Fibroblast of lung (primary cell): ENCODE measurements at regions not wholly inside any gene's neighbourhood (a gene's known extent, or its start where the extent isn't known, plus 50 kb on each side); places are given as distances from the start of the nearest gene placed in this dataset.

ENCODE experiments used
- EZH2 ChIP-seq: IDR thresholded peaks from 2 replicates; pipeline ENCODE4 v1.5.1; 2012; ENCODE audit warnings: low read length, control low read depth, mild to moderate bottlenecking; ENCODE audit errors: missing control alignments
- TF ChIP-seq, protein P1 (sequence below), 2 donors: IDR thresholded peaks in 1 of 2; conservative IDR thresholded peaks in 1 of 2; 1 replicate in 1 of 2; 2 replicates in 1 of 2; pipeline ENCODE4 v1.5.1; 2011 to 2012; ENCODE audit warnings: low read length in 2 of 2, control low read depth in 1 of 2, inconsistent platforms in 1 of 2, low read depth in 1 of 2, mild to moderate bottlenecking in 1 of 2

GRCh38 chr6:85298553-85298952 lies 151.3 kb upstream of the NT5E start:
- TF ChIP-seq, protein P1, sequence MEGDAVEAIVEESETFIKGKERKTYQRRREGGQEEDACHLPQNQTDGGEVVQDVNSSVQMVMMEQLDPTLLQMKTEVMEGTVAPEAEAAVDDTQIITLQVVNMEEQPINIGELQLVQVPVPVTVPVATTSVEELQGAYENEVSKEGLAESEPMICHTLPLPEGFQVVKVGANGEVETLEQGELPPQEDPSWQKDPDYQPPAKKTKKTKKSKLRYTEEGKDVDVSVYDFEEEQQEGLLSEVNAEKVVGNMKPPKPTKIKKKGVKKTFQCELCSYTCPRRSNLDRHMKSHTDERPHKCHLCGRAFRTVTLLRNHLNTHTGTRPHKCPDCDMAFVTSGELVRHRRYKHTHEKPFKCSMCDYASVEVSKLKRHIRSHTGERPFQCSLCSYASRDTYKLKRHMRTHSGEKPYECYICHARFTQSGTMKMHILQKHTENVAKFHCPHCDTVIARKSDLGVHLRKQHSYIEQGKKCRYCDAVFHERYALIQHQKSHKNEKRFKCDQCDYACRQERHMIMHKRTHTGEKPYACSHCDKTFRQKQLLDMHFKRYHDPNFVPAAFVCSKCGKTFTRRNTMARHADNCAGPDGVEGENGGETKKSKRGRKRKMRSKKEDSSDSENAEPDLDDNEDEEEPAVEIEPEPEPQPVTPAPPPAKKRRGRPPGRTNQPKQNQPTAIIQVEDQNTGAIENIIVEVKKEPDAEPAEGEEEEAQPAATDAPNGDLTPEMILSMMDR (conservative IDR thresholded peaks at IDR 0.05 in 1 of 2, IDR thresholded peaks at IDR 0.05 in 1 of 2; ENCODE audit: low read depth in 1 of 2, low read length in 2 of 2), result no peak
- TF ChIP-seq EZH2, result no peak
